ENCODE measurements at regions not wholly inside any gene's neighbourhood (a gene's known extent, or its start where the extent isn't known, plus 50 kb on each side); places are given as distances from the start of the nearest gene placed in this dataset.

- H3K4me1 Mint-ChIP-seq, result peaks cover 11% of the 10 kb centered on the region
- H3K9me3 ChIP-seq (ENCODE audit: control insufficient read depth, low read length), result no peaks in the 10 kb centered on the region
- no peaks in the 10 kb centered on the region for H3K9me3 Mint-ChIP-seq
- no peaks in the 10 kb centered on the region for H3K36me3 Mint-ChIP-seq (ENCODE audit: low read depth)
- no peak for TF ChIP-seq CTCF (conservative IDR thresholded peaks at IDR 0.05)
- no peak overlapping the region for H3K27ac ChIP-seq (ENCODE audit: low read depth, low read length)
- 93 to 100% methylated on average over 3 to 6 of the region's 6 CpGs for WGBS, 2 experiments (ENCODE audit: insufficient coverage in 1 of 2, insufficient read length in 1 of 2)
- no peak overlapping the region for H3K9ac ChIP-seq (ENCODE audit: extremely low read depth, low read length, poor library complexity, severe bottlenecking)
- no peak overlapping the region for H3K4me3 ChIP-seq (ENCODE audit: low read length)
- H3K27me3 Mint-ChIP-seq (ENCODE audit: insufficient read depth), result no peaks in the 10 kb centered on the region
- no peaks in the 10 kb centered on the region for H3K36me3 ChIP-seq (ENCODE audit: control insufficient read depth, insufficient read depth, low read length)
- H3K4me1 ChIP-seq (ENCODE audit: control insufficient read depth, insufficient read depth, low read length), result peaks cover 6% of the 10 kb centered on the region
- DNase-seq, result no peak
- H3K4me3 Mint-ChIP-seq, result no peak overlapping the region
- no peak overlapping the region for H3K27ac Mint-ChIP-seq
- H3K27me3 ChIP-seq (ENCODE audit: control insufficient read depth, insufficient read depth, low read length, poor library complexity, severe bottlenecking), result no peaks in the 10 kb centered on the region
Observed at GRCh38 chr11:128152796-128153696, 434.3 kb downstream of the ETS1 start.

- Mint-ChIP-seq H3K36me3 (ENCODE audit: low read depth) (no peaks in the 10 kb centered on the region), H3K27me3 (ENCODE audit: insufficient read depth) (no peaks in the 10 kb centered on the region), H3K4me1 (peaks cover 11% of the 10 kb centered on the region), H3K4me3 (no peak overlapping the region), H3K9me3 (no peaks in the 10 kb centered on the region), H3K27ac (no peak overlapping the region)
- no peaks in the 10 kb centered on the region for H3K36me3 ChIP-seq (ENCODE audit: control insufficient read depth, insufficient read depth, low read length)
- no peaks in the 10 kb centered on the region for H3K27me3 ChIP-seq (ENCODE audit: control insufficient read depth, insufficient read depth, low read length, poor library complexity, severe bottlenecking)
- no peak for TF ChIP-seq CTCF (conservative IDR thresholded peaks at IDR 0.05)
- peaks cover 6% of the 10 kb centered on the region for H3K4me1 ChIP-seq (ENCODE audit: control insufficient read depth, insufficient read depth, low read length)
- H3K27ac ChIP-seq (ENCODE audit: low read depth, low read length), result no peak overlapping the region
- no peak overlapping the region for H3K9ac ChIP-seq (ENCODE audit: extremely low read depth, low read length, poor library complexity, severe bottlenecking)
- H3K4me3 ChIP-seq (ENCODE audit: low read length), result no peak overlapping the region
- DNase-seq, result no peak
- H3K9me3 ChIP-seq (ENCODE audit: control insufficient read depth, low read length), result no peaks in the 10 kb centered on the region
Observed at GRCh38 chr11:128151780-128152179, 435.6 kb downstream of the ETS1 start.

GRCh38 chr11:128151338-128151737 lies 436.0 kb downstream of the ETS1 start:
- Histone ChIP-seq H3K27me3 (ENCODE audit: control insufficient read depth, insufficient read depth, low read length, poor library complexity, severe bottlenecking) (no peaks in the 10 kb centered on the region), H3K27ac (ENCODE audit: low read depth, low read length) (no peak overlapping the region), H3K9ac (ENCODE audit: extremely low read depth, low read length, poor library complexity, severe bottlenecking) (no peak overlapping the region), H3K9me3 (ENCODE audit: control insufficient read depth, low read length) (no peaks in the 10 kb centered on the region), H3K4me1 (ENCODE audit: control insufficient read depth, insufficient read depth, low read length) (peaks cover 6% of the 10 kb centered on the region), H3K4me3 (ENCODE audit: low read length) (no peak overlapping the region), H3K36me3 (ENCODE audit: control insufficient read depth, insufficient read depth, low read length) (no peaks in the 10 kb centered on the region)
- H3K36me3 Mint-ChIP-seq (ENCODE audit: low read depth), result no peaks in the 10 kb centered on the region
- no peaks in the 10 kb centered on the region for H3K27me3 Mint-ChIP-seq (ENCODE audit: insufficient read depth)
- peaks cover 11% of the 10 kb centered on the region for H3K4me1 Mint-ChIP-seq
- no peak for TF ChIP-seq CTCF (conservative IDR thresholded peaks at IDR 0.05)
- H3K9me3 Mint-ChIP-seq, result no peaks in the 10 kb centered on the region
- no peak overlapping the region for H3K27ac Mint-ChIP-seq
- DNase-seq, result no peak
- 95 to 100% methylated on average over 1 to 2 of the region's 2 CpGs for WGBS, 2 experiments (ENCODE audit: insufficient coverage in 1 of 2, insufficient read length in 1 of 2)
- H3K4me3 Mint-ChIP-seq, result no peak overlapping the region
